A673 (cell line): ENCODE measurements at regions not wholly inside any gene's neighbourhood (a gene's known extent, or its start where the extent isn't known, plus 50 kb on each side); places are given as distances from the start of the nearest gene placed in this dataset.

Experiments
- EZH2 ChIP-seq: fragments of 200-600 bp; sonication (generic); IDR thresholded peaks from 2 replicates; pipeline ENCODE4 v1.6.1; 2017; ENCODE audit warnings: borderline replicate concordance, low read depth, mild to moderate bottlenecking, mixed read lengths, antibody characterized with exemption, low read length; ENCODE audit not compliant: poor library complexity, severe bottlenecking
- TF ChIP-seq, protein P1 (sequence below): fragments of 300-800, 200-600 bp; sonication (generic); conservative IDR thresholded peaks from 2 replicates; pipeline ENCODE4 v1.5.1; 2017; ENCODE audit warnings: low read depth, mild to moderate bottlenecking, antibody characterized with exemption, low read length, moderate library complexity, mixed read lengths

- TF ChIP-seq, protein P1, sequence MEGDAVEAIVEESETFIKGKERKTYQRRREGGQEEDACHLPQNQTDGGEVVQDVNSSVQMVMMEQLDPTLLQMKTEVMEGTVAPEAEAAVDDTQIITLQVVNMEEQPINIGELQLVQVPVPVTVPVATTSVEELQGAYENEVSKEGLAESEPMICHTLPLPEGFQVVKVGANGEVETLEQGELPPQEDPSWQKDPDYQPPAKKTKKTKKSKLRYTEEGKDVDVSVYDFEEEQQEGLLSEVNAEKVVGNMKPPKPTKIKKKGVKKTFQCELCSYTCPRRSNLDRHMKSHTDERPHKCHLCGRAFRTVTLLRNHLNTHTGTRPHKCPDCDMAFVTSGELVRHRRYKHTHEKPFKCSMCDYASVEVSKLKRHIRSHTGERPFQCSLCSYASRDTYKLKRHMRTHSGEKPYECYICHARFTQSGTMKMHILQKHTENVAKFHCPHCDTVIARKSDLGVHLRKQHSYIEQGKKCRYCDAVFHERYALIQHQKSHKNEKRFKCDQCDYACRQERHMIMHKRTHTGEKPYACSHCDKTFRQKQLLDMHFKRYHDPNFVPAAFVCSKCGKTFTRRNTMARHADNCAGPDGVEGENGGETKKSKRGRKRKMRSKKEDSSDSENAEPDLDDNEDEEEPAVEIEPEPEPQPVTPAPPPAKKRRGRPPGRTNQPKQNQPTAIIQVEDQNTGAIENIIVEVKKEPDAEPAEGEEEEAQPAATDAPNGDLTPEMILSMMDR = no peak
- TF ChIP-seq EZH2 = no peak
These were observed 121.0 kb upstream of the IRX3 start for GRCh38 chr16:54407596-54407995.
